ACHN (cell line): ENCODE measurements at regions not wholly inside any gene's neighbourhood (a gene's known extent, or its start where the extent isn't known, plus 50 kb on each side); places are given as distances from the start of the nearest gene placed in this dataset.
"Not testable (repeated sequence)": the region's sequence is repeated elsewhere in the genome, so short reads cannot be mapped to it uniquely, and the experiment has no call there.

Source experiments
- DNase-seq: peaks from one replicate; pipeline ENCODE4 v3.0.0-alpha.2; 2015
- in situ Hi-C: cut with HindIII; loops from 2 replicates; pipeline ENCODE4 v1.10.0; 2017; ENCODE audit warnings: low sequenced_read_pairs, low pct_ligation_motif_present, low pct_unique_long_range_greater_than_20kb

- in situ Hi-C loops, result no loop called here
- DNase-seq, result no peak
Observed at GRCh38 chr4:81783558-81783957, 311.9 kb upstream of the RASGEF1B start.

GRCh38 chr4:81781799-81782198, 310.1 kb upstream of the RASGEF1B start:
- in situ Hi-C loops, result no loop called here
- no peak for DNase-seq

- in situ Hi-C loops, DNase-seq: not testable (repeated sequence)
Observed at GRCh38 chr4:81777718-81778117, 306.0 kb upstream of the RASGEF1B start.

- no peak for DNase-seq
- in situ Hi-C loops, result no loop called here
Observed at GRCh38 chr4:81776794-81777193, 305.1 kb upstream of the RASGEF1B start.

GRCh38 chr4:81773557-81773956, 301.9 kb upstream of the RASGEF1B start:
- in situ Hi-C loops, result no loop called here
- no peak for DNase-seq

- DNase-seq, result no peak
- in situ Hi-C loops, result no loop called here
Observed at GRCh38 chr4:81771721-81772120, 300.0 kb upstream of the RASGEF1B start.

GRCh38 chr4:81769244-81769643, 297.5 kb upstream of the RASGEF1B start:
- in situ Hi-C loops, result no loop called here

GRCh38 chr4:81758574-81759264, 287.0 kb upstream of the RASGEF1B start:
- in situ Hi-C loops, result no loop called here
- no peak for DNase-seq

More at GRCh38 chr4:81769244-81769643, 297.5 kb upstream of the RASGEF1B start:
- no peak for DNase-seq

GRCh38 chr4:81757691-81758090, 286.0 kb upstream of the RASGEF1B start:
- no peak for DNase-seq
- in situ Hi-C loops, result no loop called here

GRCh38 chr4:81756973-81757372, 285.3 kb upstream of the RASGEF1B start:
- no peak for DNase-seq
- in situ Hi-C loops, result no loop called here

GRCh38 chr4:81756042-81756441, 284.3 kb upstream of the RASGEF1B start:
- DNase-seq, result no peak
- in situ Hi-C loops, result no loop called here

GRCh38 chr4:81754169-81754568, 282.5 kb upstream of the RASGEF1B start:
- in situ Hi-C loops, result no loop called here
- no peak for DNase-seq

GRCh38 chr4:81751531-81752289, 280.0 kb upstream of the RASGEF1B start:
- DNase-seq, result no peak
- in situ Hi-C loops, result no loop called here

- in situ Hi-C loops, result no loop called here
- no peak for DNase-seq
Observed at GRCh38 chr4:81747242-81747930, 275.7 kb upstream of the RASGEF1B start.

GRCh38 chr4:81746773-81747172, 275.1 kb upstream of the RASGEF1B start:
- no peak for DNase-seq
- in situ Hi-C loops, result no loop called here

- in situ Hi-C loops, result no loop called here
- no peak for DNase-seq
Observed at GRCh38 chr4:81746071-81746470, 274.4 kb upstream of the RASGEF1B start.

- no peak for DNase-seq
- in situ Hi-C loops, result no loop called here
Observed at GRCh38 chr4:81745050-81745449, 273.3 kb upstream of the RASGEF1B start.

GRCh38 chr4:81743731-81744435, 272.2 kb upstream of the RASGEF1B start:
- in situ Hi-C loops, result no loop called here
- no peak for DNase-seq

GRCh38 chr4:81740487-81740886, 268.8 kb upstream of the RASGEF1B start:
- DNase-seq, result no peak

More at GRCh38 chr4:81740487-81740886, 268.8 kb upstream of the RASGEF1B start:
- in situ Hi-C loops, result no loop called here
